ENCODE measurements at regions not wholly inside any gene's neighbourhood (a gene's known extent, or its start where the extent isn't known, plus 50 kb on each side); places are given as distances from the start of the nearest gene placed in this dataset.

- TF ChIP-seq CHD7 (IDR thresholded peaks at IDR 0.05; ENCODE audit: insufficient replicate concordance, low read length) = no peak
Observed at GRCh38 chr3:40720341-40720740, 195.6 kb downstream of the ZNF621 start (continued).
